HG03095 (cell line): ENCODE measurements at regions not wholly inside any gene's neighbourhood (a gene's known extent, or its start where the extent isn't known, plus 50 kb on each side); places are given as distances from the start of the nearest gene placed in this dataset.
A peak's percentile ranks its signal among the peaks of the same experiment; 100 is the strongest.
"Not testable (repeated sequence)": the region's sequence is repeated elsewhere in the genome, so short reads cannot be mapped to it uniquely, and the experiment has no call there.

Experiments used
- ATAC-seq: cut with Tn5 transposase; IDR thresholded peaks from one replicate; pipeline ENCODE4 v1.9.1; 2021; ENCODE audit warnings: moderate library complexity; ENCODE audit not compliant: unreplicated experiment

DNA sequence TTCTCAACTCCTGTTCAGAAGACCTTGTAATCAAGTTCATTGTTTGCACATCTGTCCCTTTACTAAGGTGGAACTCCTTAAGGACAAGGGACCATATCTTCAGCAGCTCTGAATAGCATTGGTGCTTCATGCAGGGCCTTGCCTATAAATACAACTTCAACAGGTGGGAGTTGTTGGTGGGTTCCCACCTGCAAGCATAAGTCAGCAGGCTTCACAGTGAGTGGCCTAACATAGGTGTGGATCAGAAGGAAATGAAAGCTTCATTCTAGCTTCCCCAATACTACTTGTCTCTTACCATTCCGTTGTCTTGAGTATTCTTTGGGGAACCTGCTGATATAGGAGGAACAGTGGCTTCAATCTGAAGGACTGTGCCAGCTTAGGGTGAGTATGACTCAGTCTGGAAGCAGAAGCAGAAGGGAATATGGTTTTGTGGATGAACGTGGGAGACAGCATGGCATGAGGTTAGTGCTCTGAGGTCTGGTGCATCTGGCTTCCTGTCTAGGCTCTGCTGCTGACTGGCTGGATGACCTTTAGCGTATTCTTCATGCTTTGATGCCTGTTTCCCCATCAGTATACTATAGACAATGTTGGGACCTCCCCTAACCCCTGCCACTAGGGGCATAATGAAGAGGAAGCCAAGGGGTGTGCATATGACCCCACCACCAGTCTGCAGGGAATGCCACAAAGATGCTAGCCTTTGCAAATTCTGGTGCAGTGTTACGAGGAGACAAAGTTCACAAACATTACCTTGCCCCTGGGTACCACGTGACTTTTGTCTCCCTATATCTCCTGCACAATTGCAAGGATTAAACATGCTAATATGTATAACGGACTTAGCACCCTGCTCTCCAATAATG, 192.3 kb downstream of the PALM2AKAP2 start:
- peak; percentile 46 for ATAC-seq

GRCh38 chr9:109973336-109973735, 193.3 kb downstream of the PALM2AKAP2 start:
- ATAC-seq: no peak

- peak; percentile 70 for ATAC-seq
Observed at GRCh38 chr9:109974143-109974917, 194.3 kb downstream of the PALM2AKAP2 start.

DNA sequence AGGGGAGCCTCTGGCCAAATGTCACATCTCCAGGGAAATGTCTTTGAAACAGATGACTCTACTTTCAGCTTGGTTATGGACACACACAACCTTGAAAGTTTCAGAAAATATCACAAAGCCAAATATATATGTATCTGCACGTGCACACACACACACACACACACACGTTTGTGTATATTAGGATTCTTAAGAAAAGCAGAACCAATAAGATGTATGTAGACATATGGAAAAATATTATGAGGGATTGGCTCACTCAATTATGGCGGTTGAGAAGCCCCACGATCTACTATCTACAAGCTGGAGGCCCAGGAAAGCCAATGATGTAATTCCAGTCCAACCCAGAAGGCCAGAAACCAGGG, 194.9 kb downstream of the PALM2AKAP2 start:
- no peak for ATAC-seq

DNA sequence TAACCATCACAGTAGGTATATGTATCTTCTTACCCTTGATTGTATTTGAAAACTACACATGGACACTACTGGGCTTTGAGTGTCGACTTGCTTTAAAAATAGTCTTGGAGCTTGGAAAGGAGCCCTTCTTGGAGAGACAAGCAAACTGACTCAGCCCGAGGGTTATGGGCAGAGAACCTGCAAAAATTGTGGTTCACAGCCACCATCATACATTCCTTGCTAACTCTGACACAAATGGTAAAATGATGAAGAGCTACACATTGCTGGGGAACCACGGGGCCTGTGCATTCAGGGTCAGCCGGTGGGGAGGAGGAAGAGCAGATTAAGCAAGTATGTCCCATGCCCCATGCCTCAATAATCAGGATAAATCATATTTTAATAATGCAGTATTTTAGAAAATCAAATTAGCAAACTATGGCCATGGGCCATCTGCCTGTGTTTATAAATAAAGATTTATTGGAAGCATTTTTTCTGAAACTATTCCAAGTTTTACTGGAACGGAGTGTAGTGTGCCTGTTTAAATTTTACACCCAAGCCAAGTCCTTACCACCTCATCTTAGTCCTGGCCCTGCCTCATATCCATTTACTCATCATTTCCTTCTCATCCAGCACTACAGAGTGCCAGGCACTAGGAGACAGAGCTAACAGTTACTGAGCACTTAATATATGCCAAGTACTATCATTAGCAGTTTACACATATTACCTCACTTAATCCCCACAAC, 195.7 kb downstream of the PALM2AKAP2 start:
- no peak for ATAC-seq

DNA sequence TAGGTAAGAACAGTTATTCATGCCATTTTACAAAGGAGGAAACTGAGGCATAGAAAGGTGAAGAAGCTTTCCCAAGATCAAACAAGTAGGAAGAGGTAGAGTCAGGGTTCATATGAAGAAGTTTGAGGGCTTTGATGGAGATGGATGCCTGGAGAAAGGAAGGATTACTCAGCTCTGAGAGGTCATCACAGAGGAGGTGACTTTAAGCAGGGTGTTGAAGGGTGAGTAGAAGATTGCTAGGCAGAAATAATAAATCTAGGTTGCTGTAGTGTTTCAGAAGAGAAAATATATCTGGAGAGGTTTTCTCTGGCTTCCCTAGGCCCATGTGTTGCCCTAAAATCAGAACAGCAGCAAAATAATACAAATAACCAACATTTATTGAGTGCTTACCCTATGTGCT, 196.3 kb downstream of the PALM2AKAP2 start:
- no peak for ATAC-seq

DNA sequence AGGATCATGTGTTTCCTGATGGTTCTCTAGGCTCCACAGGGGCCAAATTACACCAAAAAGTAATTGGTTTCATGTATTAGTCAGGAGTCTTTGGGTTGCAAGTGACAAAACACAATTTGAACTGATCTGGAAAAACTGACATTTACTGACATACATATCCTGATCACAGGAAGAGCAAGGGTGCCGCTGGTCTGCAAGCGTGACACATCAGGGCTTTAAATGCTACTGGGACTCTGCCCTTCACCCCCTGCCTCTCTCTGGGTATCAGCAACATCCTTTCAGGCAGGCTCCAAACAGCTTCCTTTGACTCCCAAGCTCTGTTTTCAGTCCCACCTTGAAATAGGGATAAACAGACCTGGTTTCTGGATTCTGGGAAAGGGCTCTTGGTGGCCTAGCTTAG, 197.5 kb downstream of the PALM2AKAP2 start:
- no peak for ATAC-seq

DNA sequence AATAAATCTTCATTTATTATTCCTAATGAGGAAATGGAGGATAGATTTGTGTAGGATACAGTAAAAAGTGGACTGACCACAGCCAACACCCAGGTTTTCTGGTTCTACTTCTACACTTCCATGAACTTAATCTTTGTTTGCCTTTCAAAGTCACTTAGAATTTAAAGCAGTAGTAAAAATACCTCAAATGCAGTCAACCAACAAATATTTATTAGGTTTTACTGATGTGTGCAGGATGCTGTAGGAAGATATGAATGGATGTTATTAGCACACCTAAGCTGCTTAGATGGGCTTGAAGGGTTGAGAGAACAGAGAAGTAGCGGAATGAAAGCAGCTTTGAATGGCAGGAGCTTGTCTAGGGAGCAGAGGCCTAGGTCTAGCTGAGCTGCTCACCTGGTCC, 201.1 kb downstream of the PALM2AKAP2 start:
- no peak for ATAC-seq

GRCh38 chr9:109986521-109986991, 206.6 kb downstream of the PALM2AKAP2 start:
- no peak for ATAC-seq

GRCh38 chr9:109989296-109989695, 209.3 kb downstream of the PALM2AKAP2 start:
- ATAC-seq: no peak

DNA sequence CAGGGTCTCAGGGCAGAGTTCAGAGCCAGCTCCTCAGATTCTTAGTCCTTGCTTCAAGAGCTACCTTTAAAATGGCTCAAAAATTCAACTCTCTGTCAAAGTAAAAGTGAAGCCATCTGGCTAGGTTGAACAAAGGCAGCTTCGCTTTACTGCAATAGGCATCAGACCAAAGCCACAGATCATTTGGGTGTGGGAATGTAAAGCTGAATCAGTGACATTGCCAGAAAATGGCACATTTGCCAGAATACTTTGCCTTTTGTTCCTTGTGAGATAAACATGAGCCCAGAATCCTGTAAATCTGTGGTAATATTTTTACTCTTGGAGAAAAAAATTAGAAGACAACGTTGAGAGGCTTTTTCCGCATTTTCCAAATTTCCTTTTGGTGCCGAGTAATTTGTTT, 210.5 kb downstream of the PALM2AKAP2 start:
- no peak for ATAC-seq

GRCh38 chr9:109992293-109992692, 212.3 kb downstream of the PALM2AKAP2 start:
- ATAC-seq: no peak

GRCh38 chr9:109993250-109993978, 213.4 kb downstream of the PALM2AKAP2 start:
- no peak for ATAC-seq

DNA sequence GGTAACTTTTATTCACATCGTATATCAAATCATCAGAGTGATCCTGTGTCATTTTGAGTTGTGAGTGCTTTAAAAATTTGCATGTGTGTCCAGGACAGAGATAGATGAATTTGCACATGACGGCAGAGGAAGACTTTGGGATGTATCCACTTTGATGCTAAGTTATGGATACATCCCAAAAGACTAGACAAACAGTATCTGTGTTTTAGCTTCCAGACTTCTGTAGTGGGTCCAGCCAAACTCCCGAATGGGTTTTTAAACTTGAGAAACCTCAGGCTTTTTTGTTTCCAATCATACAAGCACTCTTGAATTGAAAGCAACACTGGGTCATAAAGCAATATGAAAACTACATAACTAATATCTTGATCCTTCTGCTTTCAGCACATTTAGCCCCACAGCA, 213.8 kb downstream of the C9orf152 start:
- no peak for ATAC-seq

- ATAC-seq: no peak
Observed at GRCh38 chr9:109996936-109997580, 210.9 kb downstream of the C9orf152 start.

DNA sequence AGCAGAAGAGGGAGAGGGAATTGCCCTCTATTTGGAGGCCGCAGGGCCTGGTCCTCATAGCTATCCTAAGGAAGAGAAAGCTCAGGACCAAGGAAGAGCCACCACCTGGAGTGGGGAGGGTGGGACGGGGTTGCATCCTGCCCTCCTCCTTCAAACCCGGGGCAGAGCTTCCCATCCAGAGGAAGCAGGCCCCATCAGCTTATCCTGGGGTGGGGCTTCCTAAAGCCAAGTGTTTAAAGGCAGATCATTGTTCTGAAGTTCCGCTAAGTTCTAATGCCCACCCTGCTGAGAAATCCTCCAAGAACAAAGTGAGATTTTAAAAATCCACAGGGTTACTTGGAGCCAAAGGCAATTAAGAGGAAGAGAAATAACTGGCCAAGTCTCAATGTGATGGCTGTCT, 210.3 kb downstream of the C9orf152 start:
- ATAC-seq: no peak

DNA sequence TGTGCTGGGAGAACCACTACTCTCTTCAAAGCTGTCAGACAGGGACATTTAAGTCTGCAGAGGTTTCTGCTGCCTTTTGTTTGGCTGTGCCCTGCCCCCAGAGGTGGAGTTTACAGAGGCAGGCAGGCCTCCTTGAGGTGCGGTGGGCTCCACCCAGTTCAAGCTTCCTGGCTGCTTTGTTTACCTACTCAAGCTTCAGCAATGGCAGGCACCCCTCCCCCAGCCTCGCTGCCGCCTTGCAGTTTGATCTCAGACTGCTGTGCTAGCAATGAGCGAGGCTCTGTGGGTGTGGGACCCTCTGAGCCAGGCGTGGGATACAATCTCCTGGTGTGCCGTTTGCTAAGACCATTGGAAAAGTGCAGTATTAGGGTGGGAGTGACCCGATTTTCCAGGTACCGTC, 202.4 kb downstream of the C9orf152 start:
- not testable (repeated sequence) for ATAC-seq

DNA sequence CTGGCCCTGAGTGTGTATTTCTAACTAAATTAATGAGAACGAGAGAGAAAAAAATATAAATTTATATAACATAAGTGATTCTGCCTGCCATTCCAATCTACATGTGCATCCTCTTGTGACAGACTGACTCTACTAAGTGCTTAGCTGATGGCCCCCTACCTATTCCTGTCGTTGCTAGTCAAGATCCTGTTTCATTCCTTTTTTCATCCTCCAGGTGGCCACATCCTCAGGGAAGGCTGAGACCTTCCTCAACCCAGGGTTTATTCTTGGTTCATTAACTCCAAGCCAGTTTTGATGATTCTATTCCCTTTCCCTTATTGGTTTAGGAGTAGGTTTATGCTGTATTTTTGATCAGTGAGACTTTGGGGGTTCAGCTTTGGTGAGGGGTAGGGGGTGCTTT, 201.3 kb downstream of the C9orf152 start:
- ATAC-seq: no peak

GRCh38 chr9:110007477-110008270, 200.3 kb downstream of the C9orf152 start:
- peak; percentile 91 for ATAC-seq
